ENCODE measurements at regions not wholly inside any gene's neighbourhood (a gene's known extent, or its start where the extent isn't known, plus 50 kb on each side); places are given as distances from the start of the nearest gene placed in this dataset.

DNA sequence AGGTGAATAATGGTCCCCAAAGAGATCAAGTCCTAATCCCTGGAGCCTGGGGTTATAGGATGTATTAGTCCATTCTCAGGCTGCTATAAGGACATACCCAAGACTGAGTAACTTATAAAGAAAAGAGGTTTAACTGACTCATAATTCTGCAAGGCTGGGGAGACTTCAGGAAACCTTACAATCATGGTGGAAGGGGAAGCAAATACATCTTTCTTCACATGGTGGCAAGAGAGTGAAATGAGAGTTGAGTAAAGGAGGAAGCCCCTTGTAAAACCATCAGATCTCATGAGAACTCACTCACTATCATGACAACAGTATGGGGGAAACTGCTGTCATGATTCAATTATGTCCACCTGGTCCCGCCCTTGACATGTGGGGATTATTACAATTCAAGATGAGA lies 142.9 kb upstream of the ANKRD28 start:
- TF ChIP-seq, protein P1, sequence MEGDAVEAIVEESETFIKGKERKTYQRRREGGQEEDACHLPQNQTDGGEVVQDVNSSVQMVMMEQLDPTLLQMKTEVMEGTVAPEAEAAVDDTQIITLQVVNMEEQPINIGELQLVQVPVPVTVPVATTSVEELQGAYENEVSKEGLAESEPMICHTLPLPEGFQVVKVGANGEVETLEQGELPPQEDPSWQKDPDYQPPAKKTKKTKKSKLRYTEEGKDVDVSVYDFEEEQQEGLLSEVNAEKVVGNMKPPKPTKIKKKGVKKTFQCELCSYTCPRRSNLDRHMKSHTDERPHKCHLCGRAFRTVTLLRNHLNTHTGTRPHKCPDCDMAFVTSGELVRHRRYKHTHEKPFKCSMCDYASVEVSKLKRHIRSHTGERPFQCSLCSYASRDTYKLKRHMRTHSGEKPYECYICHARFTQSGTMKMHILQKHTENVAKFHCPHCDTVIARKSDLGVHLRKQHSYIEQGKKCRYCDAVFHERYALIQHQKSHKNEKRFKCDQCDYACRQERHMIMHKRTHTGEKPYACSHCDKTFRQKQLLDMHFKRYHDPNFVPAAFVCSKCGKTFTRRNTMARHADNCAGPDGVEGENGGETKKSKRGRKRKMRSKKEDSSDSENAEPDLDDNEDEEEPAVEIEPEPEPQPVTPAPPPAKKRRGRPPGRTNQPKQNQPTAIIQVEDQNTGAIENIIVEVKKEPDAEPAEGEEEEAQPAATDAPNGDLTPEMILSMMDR (IDR thresholded peaks at IDR 0.05), result no peak
- TF ChIP-seq POLR2AphosphoS5 (IDR thresholded peaks at IDR 0.05), result no peak
